Thyroid gland (tissue), 4 donors: ENCODE measurements at regions not wholly inside any gene's neighbourhood (a gene's known extent, or its start where the extent isn't known, plus 50 kb on each side); places are given as distances from the start of the nearest gene placed in this dataset.

ENCODE experiments used
- CTCF ChIP-seq, 6 experiments: fragments of 200-600 bp in 3 of 6; fragments of 450-650 bp in 3 of 6; sonication (generic) in 3 of 6; IDR thresholded peaks; one replicate each; pipeline ENCODE4 v1.5.1; 2016 to 2019; ENCODE audit warnings: antibody characterized with exemption in 6 of 6, mild to moderate bottlenecking in 2 of 6, inconsistent platforms in 1 of 6, moderate library complexity in 1 of 6
- POLR2A ChIP-seq, 2 donors: fragments of 450-650 bp; IDR thresholded peaks; one replicate each; pipeline ENCODE4 v1.6.1; 2017; ENCODE audit warnings: antibody characterized with exemption in 2 of 2, mild to moderate bottlenecking in 2 of 2, moderate library complexity in 1 of 2

- TF ChIP-seq CTCF (IDR thresholded peaks at IDR 0.05) (no peak), POLR2A (IDR thresholded peaks at IDR 0.05) (no peak)
Observed at GRCh38 chr2:224183086-224183485, 144.0 kb upstream of the SERPINE2 start.
